Liver (tissue), 8 donors: ENCODE measurements at regions not wholly inside any gene's neighbourhood (a gene's known extent, or its start where the extent isn't known, plus 50 kb on each side); places are given as distances from the start of the nearest gene placed in this dataset.

Experiments used
- DNase-seq: peaks from one replicate; pipeline ENCODE4 v3.0.0-alpha.2; 2017; ENCODE audit warnings: low spot score
- H3K27ac ChIP-seq, 2 donors: one replicate each; pipeline ENCODE4 v1.7.0; 2013; ENCODE audit warnings: inconsistent platforms in 2 of 2, low read length in 2 of 2, control low read depth in 1 of 2, low read depth in 1 of 2, mild to moderate bottlenecking in 1 of 2
- H3K27me3 ChIP-seq, 4 donors: one replicate each; pipeline versions ENCODE4 v1.6.1 to v1.7.0; 2013; ENCODE audit warnings: low read length in 3 of 4, inconsistent platforms in 1 of 4, mild to moderate bottlenecking in 1 of 4, moderate library complexity in 1 of 4; ENCODE audit not compliant: control insufficient read depth in 4 of 4, insufficient read depth in 4 of 4
- H3K36me3 ChIP-seq, 4 donors: one replicate each; pipeline versions ENCODE4 v1.6.1 to v1.7.0; 2013; ENCODE audit warnings: low read length in 3 of 4, mild to moderate bottlenecking in 3 of 4, low read depth in 1 of 4, moderate library complexity in 1 of 4; ENCODE audit not compliant: control insufficient read depth in 4 of 4, insufficient read depth in 3 of 4
- H3K4me1 ChIP-seq, 4 donors: one replicate each; pipeline versions ENCODE4 v1.6.1 to v1.7.0; 2013; ENCODE audit warnings: low read length in 3 of 4, mild to moderate bottlenecking in 3 of 4, moderate library complexity in 1 of 4; ENCODE audit not compliant: control insufficient read depth in 4 of 4, insufficient read depth in 4 of 4
- H3K4me3 ChIP-seq, 3 donors: one replicate each; pipeline versions ENCODE4 v1.6.1 to v1.7.0; 2013; ENCODE audit warnings: low read length in 3 of 3, control low read depth in 1 of 3, low read depth in 1 of 3, mild to moderate bottlenecking in 1 of 3
- H3K9ac ChIP-seq, 2 donors: one replicate each; pipeline ENCODE4 v1.7.0; 2013; ENCODE audit warnings: low read length in 2 of 2, mild to moderate bottlenecking in 2 of 2, moderate library complexity in 2 of 2, control low read depth in 1 of 2, low read depth in 1 of 2
- H3K9me3 ChIP-seq, 4 donors: one replicate each; pipeline versions ENCODE4 v1.6.1 to v1.7.0; 2013; ENCODE audit warnings: low read length in 3 of 4; ENCODE audit not compliant: control insufficient read depth in 4 of 4
- EGR1 ChIP-seq, 2 donors: IDR thresholded peaks; 2 replicates each; pipeline ENCODE4 v1.6.1; 2016 to 2018; ENCODE audit warnings: antibody characterized with exemption in 2 of 2, low read depth in 2 of 2
- FOXA2 ChIP-seq: IDR thresholded peaks from 2 replicates; pipeline ENCODE4 v1.6.1; 2016; ENCODE audit warnings: antibody characterized with exemption
- GABPA ChIP-seq, 2 donors: IDR thresholded peaks in 1 of 2; conservative IDR thresholded peaks in 1 of 2; 2 replicates each; pipeline ENCODE4 v1.6.1; 2016; ENCODE audit warnings: antibody characterized with exemption in 2 of 2, mild to moderate bottlenecking in 1 of 2, moderate library complexity in 1 of 2
- HNF4A ChIP-seq, 2 donors: conservative IDR thresholded peaks; 2 replicates each; pipeline ENCODE4 v1.6.1; 2016; ENCODE audit warnings: antibody characterized with exemption in 2 of 2, mild to moderate bottlenecking in 2 of 2
- HNF4G ChIP-seq: IDR thresholded peaks from 2 replicates; pipeline ENCODE4 v1.6.1; 2016; ENCODE audit warnings: antibody characterized with exemption
- JUND ChIP-seq, 2 donors: IDR thresholded peaks; 2 replicates each; pipeline ENCODE4 v1.6.1; 2016; ENCODE audit warnings: antibody characterized with exemption in 2 of 2
- NR2F2 ChIP-seq: IDR thresholded peaks from 2 replicates; pipeline ENCODE4 v1.6.1; 2016; ENCODE audit warnings: antibody characterized with exemption
- RAD21 ChIP-seq, 2 donors: IDR thresholded peaks; 2 replicates each; pipeline ENCODE4 v1.6.1; 2016; ENCODE audit warnings: antibody characterized with exemption in 2 of 2, mild to moderate bottlenecking in 2 of 2
- REST ChIP-seq: IDR thresholded peaks from 2 replicates; pipeline ENCODE4 v1.6.1; 2016; ENCODE audit warnings: antibody characterized with exemption, mild to moderate bottlenecking
- RXRA ChIP-seq, 2 donors: IDR thresholded peaks; 2 replicates each; pipeline ENCODE4 v1.6.1; 2017 to 2018; ENCODE audit warnings: antibody characterized with exemption in 2 of 2, mild to moderate bottlenecking in 1 of 2
- SP1 ChIP-seq: IDR thresholded peaks from 2 replicates; pipeline ENCODE4 v1.6.1; 2018; ENCODE audit warnings: antibody characterized with exemption, mild to moderate bottlenecking
- TAF1 ChIP-seq: conservative IDR thresholded peaks from 2 replicates; pipeline ENCODE4 v1.6.1; 2016; ENCODE audit warnings: antibody characterized with exemption, mild to moderate bottlenecking
- YY1 ChIP-seq: IDR thresholded peaks from 2 replicates; pipeline ENCODE4 v1.6.1; 2016; ENCODE audit warnings: antibody characterized with exemption, mild to moderate bottlenecking
- WGBS: extraction: QIAGEN DNeasy Blood & Tissue Kit; methylation state at CpG from one replicate; pipeline ENCODE4 v1.1.7; 2013; 5-methylcytosine and 5-hydroxymethylcytosine counted together
- TF ChIP-seq, protein P1 (sequence below): IDR thresholded peaks from 2 replicates; pipeline ENCODE4 v1.6.1; 2016; ENCODE audit warnings: antibody characterized with exemption
- TF ChIP-seq, protein P2 (sequence below): IDR thresholded peaks from 2 replicates; pipeline ENCODE4 v1.6.1; 2016; ENCODE audit warnings: antibody characterized with exemption
- TF ChIP-seq, protein P3 (sequence below): IDR thresholded peaks from 2 replicates; pipeline ENCODE4 v1.6.1; 2016; ENCODE audit warnings: antibody characterized with exemption
- TF ChIP-seq, protein P4 (sequence below): fragments of 150-350 bp; IDR thresholded peaks from 2 replicates; pipeline ENCODE4 v1.5.1; 2017; ENCODE audit warnings: improper control_type of control experiment, low read depth, low read length; ENCODE audit not compliant: missing input control
- donor health status: healthy.
- donor health status: healthy.
- donor health status: healthy.
- donor health status: healthy.
- donor health status: healthy.

GRCh38 chr5:13640270-13640669 is 304.2 kb downstream of the DNAH5 start:
- no peak overlapping the region for H3K27ac ChIP-seq
- H3K4me1 ChIP-seq: peaks cover 0 to 3% (median 0%) of the 10 kb centered on the region in 4 donors
- TF ChIP-seq GABPA (IDR thresholded peaks at IDR 0.05 in 1 of 2, conservative IDR thresholded peaks at IDR 0.05 in 1 of 2) (no peak), JUND (IDR thresholded peaks at IDR 0.05) (peak in 1 of 2 donors; percentile 12), SP1 (peak; percentile 54), RXRA (IDR thresholded peaks at IDR 0.05) (peak in 1 of 2 donors; percentile 54), HNF4A (conservative IDR thresholded peaks at IDR 0.05) (peak; percentile 53 to 64), NR2F2 (no peak), HNF4G (peak; percentile 15), YY1 (no peak), RAD21 (IDR thresholded peaks at IDR 0.05) (peak in 1 of 2 donors; percentile 52)
- TF ChIP-seq, protein P1, sequence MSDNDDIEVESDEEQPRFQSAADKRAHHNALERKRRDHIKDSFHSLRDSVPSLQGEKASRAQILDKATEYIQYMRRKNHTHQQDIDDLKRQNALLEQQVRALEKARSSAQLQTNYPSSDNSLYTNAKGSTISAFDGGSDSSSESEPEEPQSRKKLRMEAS: peak; percentile 63
- TF ChIP-seq, protein P2, sequence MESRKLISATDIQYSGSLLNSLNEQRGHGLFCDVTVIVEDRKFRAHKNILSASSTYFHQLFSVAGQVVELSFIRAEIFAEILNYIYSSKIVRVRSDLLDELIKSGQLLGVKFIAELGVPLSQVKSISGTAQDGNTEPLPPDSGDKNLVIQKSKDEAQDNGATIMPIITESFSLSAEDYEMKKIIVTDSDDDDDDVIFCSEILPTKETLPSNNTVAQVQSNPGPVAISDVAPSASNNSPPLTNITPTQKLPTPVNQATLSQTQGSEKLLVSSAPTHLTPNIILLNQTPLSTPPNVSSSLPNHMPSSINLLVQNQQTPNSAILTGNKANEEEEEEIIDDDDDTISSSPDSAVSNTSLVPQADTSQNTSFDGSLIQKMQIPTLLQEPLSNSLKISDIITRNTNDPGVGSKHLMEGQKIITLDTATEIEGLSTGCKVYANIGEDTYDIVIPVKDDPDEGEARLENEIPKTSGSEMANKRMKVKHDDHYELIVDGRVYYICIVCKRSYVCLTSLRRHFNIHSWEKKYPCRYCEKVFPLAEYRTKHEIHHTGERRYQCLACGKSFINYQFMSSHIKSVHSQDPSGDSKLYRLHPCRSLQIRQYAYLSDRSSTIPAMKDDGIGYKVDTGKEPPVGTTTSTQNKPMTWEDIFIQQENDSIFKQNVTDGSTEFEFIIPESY: no peak
- TF ChIP-seq, protein P3, sequence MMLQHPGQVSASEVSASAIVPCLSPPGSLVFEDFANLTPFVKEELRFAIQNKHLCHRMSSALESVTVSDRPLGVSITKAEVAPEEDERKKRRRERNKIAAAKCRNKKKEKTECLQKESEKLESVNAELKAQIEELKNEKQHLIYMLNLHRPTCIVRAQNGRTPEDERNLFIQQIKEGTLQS: peak; percentile 28
- H3K36me3 ChIP-seq: no peaks in the 10 kb centered on the region
- 25% methylated on average over 2 of the region's 2 CpGs for WGBS
- H3K27me3 ChIP-seq: no peaks in the 10 kb centered on the region
- H3K9ac ChIP-seq: no peak overlapping the region
- DNase-seq: no peak
- H3K4me3 ChIP-seq: no peak overlapping the region
- H3K9me3 ChIP-seq: no peaks in the 10 kb centered on the region

DNA sequence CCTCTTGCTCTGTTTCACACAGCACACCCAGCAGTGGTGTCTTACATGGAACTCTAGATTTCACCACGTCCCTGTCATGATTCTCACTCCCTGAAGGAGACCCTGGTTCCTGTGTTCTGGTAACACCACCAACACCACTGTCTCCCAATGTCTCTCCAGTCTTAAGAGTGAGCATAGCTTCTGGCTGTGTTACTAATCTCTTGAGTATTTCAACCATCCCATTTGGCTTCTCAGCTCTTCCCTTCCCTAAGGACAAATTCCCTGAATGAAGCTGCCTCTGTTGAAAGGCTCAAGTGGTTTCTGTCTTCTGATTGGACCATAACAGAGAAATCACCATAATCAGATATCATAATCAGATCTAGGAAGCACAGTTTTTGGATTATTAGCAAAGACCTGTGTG is 311.8 kb downstream of the DNAH5 start:
- H3K9me3 ChIP-seq: no peaks in the 10 kb centered on the region
- 67% methylated on average over 1 of the region's 1 CpG for WGBS
- H3K4me3 ChIP-seq: no peak overlapping the region
- H3K27me3 ChIP-seq: no peaks in the 10 kb centered on the region
- DNase-seq: no peak
- H3K27ac ChIP-seq: no peak overlapping the region
- TF ChIP-seq HNF4A (conservative IDR thresholded peaks at IDR 0.05) (no peak), YY1 (no peak), GABPA (IDR thresholded peaks at IDR 0.05 in 1 of 2, conservative IDR thresholded peaks at IDR 0.05 in 1 of 2) (no peak), HNF4G (no peak), EGR1 (IDR thresholded peaks at IDR 0.05; ENCODE audit: low read depth in 2 of 2) (no peak), RXRA (IDR thresholded peaks at IDR 0.05) (no peak), JUND (IDR thresholded peaks at IDR 0.05) (no peak), RAD21 (IDR thresholded peaks at IDR 0.05) (no peak), FOXA2 (no peak), REST (no peak), NR2F2 (no peak), SP1 (no peak), TAF1 (no peak)
- TF ChIP-seq, protein P1: no peak
- TF ChIP-seq, protein P3: no peak
- TF ChIP-seq, protein P4, sequence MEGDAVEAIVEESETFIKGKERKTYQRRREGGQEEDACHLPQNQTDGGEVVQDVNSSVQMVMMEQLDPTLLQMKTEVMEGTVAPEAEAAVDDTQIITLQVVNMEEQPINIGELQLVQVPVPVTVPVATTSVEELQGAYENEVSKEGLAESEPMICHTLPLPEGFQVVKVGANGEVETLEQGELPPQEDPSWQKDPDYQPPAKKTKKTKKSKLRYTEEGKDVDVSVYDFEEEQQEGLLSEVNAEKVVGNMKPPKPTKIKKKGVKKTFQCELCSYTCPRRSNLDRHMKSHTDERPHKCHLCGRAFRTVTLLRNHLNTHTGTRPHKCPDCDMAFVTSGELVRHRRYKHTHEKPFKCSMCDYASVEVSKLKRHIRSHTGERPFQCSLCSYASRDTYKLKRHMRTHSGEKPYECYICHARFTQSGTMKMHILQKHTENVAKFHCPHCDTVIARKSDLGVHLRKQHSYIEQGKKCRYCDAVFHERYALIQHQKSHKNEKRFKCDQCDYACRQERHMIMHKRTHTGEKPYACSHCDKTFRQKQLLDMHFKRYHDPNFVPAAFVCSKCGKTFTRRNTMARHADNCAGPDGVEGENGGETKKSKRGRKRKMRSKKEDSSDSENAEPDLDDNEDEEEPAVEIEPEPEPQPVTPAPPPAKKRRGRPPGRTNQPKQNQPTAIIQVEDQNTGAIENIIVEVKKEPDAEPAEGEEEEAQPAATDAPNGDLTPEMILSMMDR: no peak
- TF ChIP-seq, protein P2: no peak
- no peak overlapping the region for H3K9ac ChIP-seq
- H3K4me1 ChIP-seq: no peaks in the 10 kb centered on the region
- H3K36me3 ChIP-seq: no peaks in the 10 kb centered on the region
